DND-41 (cell line): ENCODE measurements at regions not wholly inside any gene's neighbourhood (a gene's known extent, or its start where the extent isn't known, plus 50 kb on each side); places are given as distances from the start of the nearest gene placed in this dataset.
"Not testable (repeated sequence)": the region's sequence is repeated elsewhere in the genome, so short reads cannot be mapped to it uniquely, and the experiment has no call there.

ENCODE experiments used
- CTCF ChIP-seq: IDR thresholded peaks from 2 replicates; pipeline ENCODE4 v1.5.1; 2012; ENCODE audit warnings: borderline replicate concordance, low read length, moderate library complexity, mild to moderate bottlenecking; ENCODE audit not compliant: poor library complexity, severe bottlenecking; ENCODE audit errors: extremely low read depth
- EZH2 ChIP-seq: IDR thresholded peaks from 3 replicates; pipeline ENCODE4 v1.6.1; 2012; ENCODE audit warnings: borderline replicate concordance, low read depth, mild to moderate bottlenecking, moderate library complexity, low read length, inconsistent platforms; ENCODE audit not compliant: severe bottlenecking

DNA sequence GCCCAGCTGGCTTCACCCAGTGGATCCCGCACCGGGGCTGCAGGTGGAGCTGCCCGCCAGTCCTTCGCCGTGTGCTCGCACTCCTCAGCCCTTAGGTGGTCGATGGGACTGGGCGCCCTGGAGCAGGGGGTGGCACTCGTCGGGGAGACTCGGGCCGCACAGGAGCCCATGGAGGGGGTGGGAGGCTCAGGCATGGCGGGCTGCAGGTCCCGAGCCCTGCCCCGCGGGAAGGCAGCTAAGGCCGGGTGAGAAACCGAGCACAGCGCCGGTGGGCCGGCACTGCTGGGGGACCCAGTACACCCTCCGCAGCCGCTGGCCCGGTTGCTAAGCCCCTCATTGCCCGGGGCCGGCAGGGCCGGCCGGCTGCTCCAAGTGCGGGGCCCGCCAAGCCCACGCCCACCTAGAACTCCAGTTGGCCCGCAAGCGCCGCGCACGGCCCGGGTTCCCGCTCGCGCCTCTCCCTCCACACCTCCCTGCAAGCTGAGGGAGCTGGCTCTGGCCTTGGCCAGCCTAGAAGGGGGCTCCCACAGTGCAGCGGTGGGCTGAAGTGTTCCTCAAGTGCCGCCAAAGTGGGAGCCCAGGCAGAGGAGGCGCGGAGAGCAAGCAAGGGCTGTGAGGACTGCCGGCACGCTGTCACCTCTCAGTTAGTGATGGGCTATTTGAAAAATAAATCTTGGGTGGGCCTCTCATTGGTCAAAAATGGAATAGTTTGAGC, 411.2 kb upstream of the NOX3 start:
- TF ChIP-seq CTCF, EZH2: not testable (repeated sequence)
